GM10248 (cell line): ENCODE measurements at regions not wholly inside any gene's neighbourhood (a gene's known extent, or its start where the extent isn't known, plus 50 kb on each side); places are given as distances from the start of the nearest gene placed in this dataset.

Experiments used
- CTCF ChIA-PET: fragments of 300-600 bp; sonication (Branson Sonifier 250); formaldehyde crosslinking; extraction: SDS; loops from one replicate; lab custom pipeline; 2021; ENCODE audit warnings: antibody characterized with exemption; lab: Yijun Ruan, JAX
- POLR2A ChIA-PET: fragments of 350-650 bp; sonication (Branson Sonifier 250); formaldehyde crosslinking; extraction: SDS; loops from one replicate; lab custom pipeline; 2020; ENCODE audit warnings: antibody characterized with exemption; lab: Yijun Ruan, JAX
- DNase-seq: peaks from one replicate; pipeline ENCODE4 v3.0.0; 2012; ENCODE audit errors: extremely low spot score
- TF ChIP-seq, protein P1 (sequence below): IDR thresholded peaks from 2 replicates; pipeline ENCODE4 v1.5.1; 2012; ENCODE audit warnings: mild to moderate bottlenecking, low read depth; ENCODE audit errors: extremely low read depth, missing control alignments, control extremely low read depth

DNA sequence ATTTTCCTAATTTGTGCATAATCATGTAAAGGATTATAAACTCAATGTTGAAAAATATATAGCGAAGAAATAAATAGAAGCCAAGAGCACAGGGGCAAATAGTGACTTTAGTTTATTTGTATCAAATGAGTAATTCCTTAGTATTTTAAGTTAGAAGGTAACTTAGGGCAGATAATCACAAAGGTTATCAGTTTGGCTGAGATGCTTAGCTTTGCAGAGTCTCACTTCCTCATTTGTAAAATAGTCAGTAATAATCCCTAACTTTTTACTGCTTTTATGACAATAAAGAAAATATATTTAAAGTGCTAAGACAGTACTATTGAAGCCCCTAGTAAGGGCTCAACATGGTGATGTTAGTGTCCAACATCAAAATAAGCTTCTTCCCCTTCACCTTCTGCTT, 297.4 kb upstream of the TUSC1 start:
- TF ChIP-seq, protein P1, sequence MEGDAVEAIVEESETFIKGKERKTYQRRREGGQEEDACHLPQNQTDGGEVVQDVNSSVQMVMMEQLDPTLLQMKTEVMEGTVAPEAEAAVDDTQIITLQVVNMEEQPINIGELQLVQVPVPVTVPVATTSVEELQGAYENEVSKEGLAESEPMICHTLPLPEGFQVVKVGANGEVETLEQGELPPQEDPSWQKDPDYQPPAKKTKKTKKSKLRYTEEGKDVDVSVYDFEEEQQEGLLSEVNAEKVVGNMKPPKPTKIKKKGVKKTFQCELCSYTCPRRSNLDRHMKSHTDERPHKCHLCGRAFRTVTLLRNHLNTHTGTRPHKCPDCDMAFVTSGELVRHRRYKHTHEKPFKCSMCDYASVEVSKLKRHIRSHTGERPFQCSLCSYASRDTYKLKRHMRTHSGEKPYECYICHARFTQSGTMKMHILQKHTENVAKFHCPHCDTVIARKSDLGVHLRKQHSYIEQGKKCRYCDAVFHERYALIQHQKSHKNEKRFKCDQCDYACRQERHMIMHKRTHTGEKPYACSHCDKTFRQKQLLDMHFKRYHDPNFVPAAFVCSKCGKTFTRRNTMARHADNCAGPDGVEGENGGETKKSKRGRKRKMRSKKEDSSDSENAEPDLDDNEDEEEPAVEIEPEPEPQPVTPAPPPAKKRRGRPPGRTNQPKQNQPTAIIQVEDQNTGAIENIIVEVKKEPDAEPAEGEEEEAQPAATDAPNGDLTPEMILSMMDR = no peak
- DNase-seq = no peak
- CTCF ChIA-PET = interaction anchor here (1.1 kb wide), 1 partner anchor 11 kb away, joined by 3 read pairs; no protein-coding TSS in a partner anchor
- POLR2A ChIA-PET = no interaction called here

DNA sequence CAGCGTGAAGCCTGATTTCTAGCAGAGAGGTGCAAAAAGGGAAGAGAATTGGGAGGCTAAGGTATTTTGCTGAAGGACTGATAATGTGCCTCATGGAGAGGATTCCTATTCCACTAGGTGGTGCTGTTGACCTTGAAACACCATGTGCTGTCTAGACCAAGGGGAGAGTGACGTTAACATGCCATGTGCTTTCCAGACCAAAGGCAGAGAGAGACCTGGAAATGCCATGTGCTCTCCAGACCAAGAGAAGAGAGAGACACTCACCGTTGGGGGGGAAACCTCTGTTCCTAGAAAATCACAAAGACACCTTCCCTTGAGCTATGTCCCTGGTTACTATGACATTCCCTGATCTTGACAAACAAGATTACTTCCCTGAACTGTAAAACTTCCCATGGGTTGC, 286.0 kb upstream of the TUSC1 start:
- POLR2A ChIA-PET = no interaction called here
- TF ChIP-seq, protein P1 = peak; percentile 41
- DNase-seq = peak; percentile 18
- CTCF ChIA-PET = interaction anchor here (0.7 to 1.3 kb wide), 6 partner anchors 11 to 692 kb away, joined by 3 to 5 read pairs (median 3); no protein-coding TSS in a partner anchor

DNA sequence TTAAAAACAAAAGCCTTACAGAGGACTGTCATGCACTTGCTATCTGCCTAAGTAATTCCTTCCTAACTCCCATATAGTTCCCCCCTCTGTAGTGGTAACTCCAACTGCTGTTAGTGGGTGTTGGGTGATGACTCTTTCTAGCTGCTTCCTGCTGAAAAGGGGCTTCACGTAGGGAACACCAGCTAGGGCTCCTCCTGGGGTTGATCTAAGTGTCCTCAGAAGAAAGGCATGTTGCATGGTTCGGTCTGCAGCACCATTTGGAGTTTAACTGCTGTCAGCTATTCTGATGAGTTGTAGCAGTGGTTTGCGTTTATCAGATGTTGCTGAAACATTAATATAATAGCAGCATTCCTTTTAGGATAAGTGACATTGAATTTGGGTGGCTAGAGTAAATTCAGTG, 281.9 kb upstream of the TUSC1 start:
- DNase-seq = no peak
- ChIA-PET POLR2A (no interaction called here), CTCF (interaction anchor here (1.2 to 2.1 kb wide), 4 partner anchors 11 to 367 kb away, joined by 4 to 5 read pairs (median 4); no protein-coding TSS in a partner anchor)
- TF ChIP-seq, protein P1 = no peak

DNA sequence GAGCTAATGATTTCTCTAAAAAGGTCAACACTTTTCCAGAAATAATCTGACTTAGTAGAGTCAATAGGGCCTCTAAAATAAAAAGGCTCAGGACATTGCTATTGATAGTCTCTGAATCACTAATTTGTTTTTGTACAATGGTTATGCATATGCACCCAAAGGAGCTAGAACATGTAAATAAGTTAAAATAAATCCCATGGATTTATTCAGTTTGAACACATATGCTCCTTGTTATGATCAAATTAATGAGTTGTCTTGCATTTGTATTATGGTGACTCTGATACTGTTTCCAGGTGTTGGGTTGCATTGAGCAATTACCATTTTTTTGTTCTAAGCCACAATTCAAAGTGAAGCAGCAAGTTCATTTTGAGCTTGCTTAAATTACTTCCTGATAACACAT, 276.0 kb upstream of the TUSC1 start:
- CTCF ChIA-PET = interaction anchor here (1.4 to 1.8 kb wide), 2 partner anchors 9 to 13 kb away, joined by 3 to 6 read pairs; no protein-coding TSS in a partner anchor
- POLR2A ChIA-PET = no interaction called here
- DNase-seq = no peak
- TF ChIP-seq, protein P1 = no peak

DNA sequence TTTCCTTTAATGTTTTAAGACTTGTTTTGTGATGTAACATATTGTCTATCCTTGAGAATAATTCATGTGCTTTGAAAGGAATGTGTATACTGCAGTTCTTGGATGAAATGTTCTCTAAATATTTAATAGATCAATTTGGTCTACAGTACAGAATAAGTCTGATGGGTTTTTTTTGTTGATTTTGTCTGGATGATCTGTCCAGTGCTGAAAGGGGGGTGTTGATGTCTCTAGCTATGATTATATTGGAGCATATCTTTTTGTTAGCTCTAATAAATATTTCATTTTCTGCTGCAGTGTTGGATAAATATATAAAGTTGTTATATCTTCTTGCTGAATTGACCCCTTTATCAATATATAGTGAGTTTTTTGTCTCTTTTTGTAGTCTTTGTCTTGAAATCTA, 269.9 kb upstream of the TUSC1 start:
- TF ChIP-seq, protein P1 = no peak
- no peak for DNase-seq
- CTCF ChIA-PET = no interaction called here
- POLR2A ChIA-PET = no interaction called here

DNA sequence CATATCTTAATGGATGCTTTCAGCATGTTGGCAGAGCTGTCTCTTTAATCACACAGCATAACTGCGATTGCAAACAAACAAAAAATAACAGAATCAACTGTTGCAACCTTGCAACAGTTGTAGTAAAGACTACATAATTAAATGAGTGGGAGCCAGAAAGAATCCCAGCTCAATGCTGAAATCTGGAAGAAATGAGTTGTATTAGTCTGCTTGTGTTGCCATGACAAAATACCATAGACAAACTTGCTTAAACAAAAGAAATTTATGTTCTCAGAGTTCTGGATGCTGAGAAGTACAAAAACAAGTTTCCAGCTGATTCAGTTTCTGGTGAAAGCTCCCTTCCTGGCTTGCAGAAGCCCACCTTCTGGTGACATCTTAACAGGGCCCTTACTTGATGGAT, 260.9 kb upstream of the TUSC1 start:
- ChIA-PET POLR2A (no interaction called here), CTCF (no interaction called here)
- DNase-seq = no peak
- TF ChIP-seq, protein P1 = no peak
